AG09309 (cell line): ENCODE measurements at regions not wholly inside any gene's neighbourhood (a gene's known extent, or its start where the extent isn't known, plus 50 kb on each side); places are given as distances from the start of the nearest gene placed in this dataset.

Experiments used
- DNase-seq: peaks from one replicate; pipeline ENCODE4 v3.0.0-alpha.2; 2010; ENCODE audit warnings: low read depth
- H3K4me3 ChIP-seq: 2 replicates; pipeline ENCODE4 v1.5.1; 2011; ENCODE audit warnings: mild to moderate bottlenecking, low read depth, low read length, moderate library complexity; ENCODE audit not compliant: control insufficient read depth
- CTCF ChIP-seq: IDR thresholded peaks from 2 replicates; pipeline ENCODE4 v1.5.1; 2011; ENCODE audit warnings: mild to moderate bottlenecking, low read depth, low read length, inconsistent platforms; ENCODE audit not compliant: insufficient read depth, control insufficient read depth; ENCODE audit errors: missing control alignments

DNA sequence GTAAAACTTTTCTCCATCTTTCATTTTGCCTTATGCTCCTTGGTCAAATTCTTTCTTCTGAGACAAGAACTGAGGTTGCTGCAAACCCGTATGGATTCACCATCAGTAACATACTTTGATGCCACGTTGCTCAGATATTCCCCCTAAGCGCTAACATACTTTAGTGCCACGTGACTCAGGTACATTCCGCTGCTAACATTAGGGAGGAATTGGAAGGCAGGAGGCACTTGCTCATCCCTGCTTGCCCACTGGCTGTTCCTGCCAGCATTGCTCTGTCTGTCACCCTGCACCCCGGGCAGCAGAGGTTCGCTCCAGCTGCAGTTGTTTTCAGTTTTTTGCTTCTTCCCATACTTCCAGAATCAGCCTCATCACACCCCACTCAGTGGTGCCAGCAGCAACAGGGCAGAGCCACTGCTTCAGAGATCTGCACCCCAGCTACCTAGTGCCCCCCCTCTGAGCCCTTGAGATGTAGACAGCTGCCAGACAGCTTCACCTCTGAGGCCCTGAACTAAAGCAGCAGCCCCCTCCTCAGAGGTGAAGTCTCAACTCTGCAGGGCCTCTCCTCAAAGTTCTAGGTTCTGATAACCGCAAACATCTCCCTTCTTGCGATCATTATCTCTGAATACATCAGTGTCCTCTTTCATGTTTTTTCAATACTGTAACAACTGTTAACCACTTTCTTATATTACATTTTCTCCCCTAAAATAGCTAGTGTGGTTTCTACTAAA is 228.0 kb upstream of the KIF2A start:
- no peak for TF ChIP-seq CTCF
- no peak overlapping the region for H3K4me3 ChIP-seq
- no peak for DNase-seq

DNA sequence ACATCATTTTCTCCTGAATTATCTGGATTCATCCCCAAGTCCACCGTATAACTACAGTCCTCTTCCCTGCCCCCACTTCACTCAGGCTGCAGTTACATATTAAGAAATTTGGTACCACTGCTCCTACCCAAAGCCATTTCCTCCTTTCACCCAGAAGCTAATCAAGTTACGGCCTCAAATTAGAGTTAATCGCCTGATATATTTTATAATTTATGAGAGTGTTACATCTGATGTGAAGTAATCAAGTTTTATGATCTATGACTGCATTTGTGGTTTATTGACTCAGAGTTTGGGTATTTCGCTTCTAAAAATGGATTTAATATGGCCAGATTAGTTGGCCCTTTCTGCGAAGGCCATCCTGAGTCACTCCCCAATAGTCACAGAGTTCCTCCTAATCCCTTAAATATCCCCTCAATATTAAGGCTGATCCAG is 223.6 kb upstream of the KIF2A start:
- no peak for TF ChIP-seq CTCF
- peak; percentile 71 for DNase-seq

DNA sequence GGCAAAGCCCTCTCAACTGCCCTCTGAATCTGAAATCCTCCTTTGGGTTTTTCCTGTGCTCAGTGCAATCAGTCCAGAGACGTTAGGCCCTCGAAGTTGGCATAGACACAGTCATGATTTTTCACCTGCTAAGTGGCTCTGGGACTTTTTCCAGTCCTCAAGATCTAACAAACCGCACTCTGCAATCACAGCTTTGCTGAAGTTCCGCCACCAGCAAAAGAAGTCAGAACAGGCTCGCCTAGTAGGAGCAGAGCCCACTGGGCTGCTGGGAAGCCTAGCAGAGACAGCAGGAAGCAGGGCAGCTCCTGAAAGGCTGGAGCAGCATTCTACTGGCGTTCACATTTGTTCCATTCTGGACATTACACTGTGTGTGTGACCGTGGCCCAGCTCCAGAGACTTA is 222.8 kb upstream of the KIF2A start:
- no peak for TF ChIP-seq CTCF
- no peak for DNase-seq
- no peak overlapping the region for H3K4me3 ChIP-seq

More for the DNA sequence above, 223.6 kb upstream of the KIF2A start:
- no peak overlapping the region for H3K4me3 ChIP-seq

- no peak for DNase-seq
- no peak overlapping the region for H3K4me3 ChIP-seq
- no peak for TF ChIP-seq CTCF
Observed at GRCh38 chr5:62083661-62084060, 222.3 kb upstream of the KIF2A start.

- no peak for DNase-seq
- no peak overlapping the region for H3K4me3 ChIP-seq
- no peak for TF ChIP-seq CTCF
Observed at GRCh38 chr5:62084391-62084790, 221.6 kb upstream of the KIF2A start.

DNA sequence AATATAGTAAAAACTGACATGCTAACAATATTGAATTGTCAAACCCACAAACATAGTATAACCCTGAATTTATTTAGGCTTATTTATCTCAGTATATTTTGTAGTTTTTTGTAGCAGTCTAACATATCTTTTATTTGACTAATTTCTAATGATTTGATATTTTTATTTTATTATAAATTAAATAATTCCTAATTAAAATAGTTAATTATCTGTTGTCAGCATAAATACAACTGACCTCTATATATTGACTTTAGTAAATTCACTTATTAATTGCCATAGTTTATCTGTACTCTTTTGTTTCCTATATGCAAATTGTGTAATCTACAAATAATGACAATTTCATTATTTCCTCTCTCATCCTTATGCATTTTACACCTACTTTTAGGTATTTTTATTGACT is 215.1 kb upstream of the KIF2A start:
- no peak overlapping the region for H3K4me3 ChIP-seq
- no peak for DNase-seq
- TF ChIP-seq CTCF, result no peak
